GM08714 (cell line): ENCODE measurements at regions not wholly inside any gene's neighbourhood (a gene's known extent, or its start where the extent isn't known, plus 50 kb on each side); places are given as distances from the start of the nearest gene placed in this dataset.

ENCODE experiments used
- H3K4me3 ChIP-seq: fragments of 200-500 bp; sonication (Bioruptor generic); 2 replicates; pipeline ENCODE4 v1.5.1; 2014; ENCODE audit warnings: mild to moderate bottlenecking, low read length, inconsistent platforms
- ZNF274 ChIP-seq: IDR thresholded peaks from 2 replicates; pipeline ENCODE4 v1.6.1; 2012; ENCODE audit warnings: mild to moderate bottlenecking, low read depth, low read length

GRCh38 chr12:24708043-24708442 lies 240.9 kb downstream of the BCAT1 start:
- H3K4me3 ChIP-seq: no peak overlapping the region
- TF ChIP-seq ZNF274: no peak

- no peak overlapping the region for H3K4me3 ChIP-seq
- no peak for TF ChIP-seq ZNF274
Observed at GRCh38 chr12:24707334-24707733, 241.6 kb downstream of the BCAT1 start.

DNA sequence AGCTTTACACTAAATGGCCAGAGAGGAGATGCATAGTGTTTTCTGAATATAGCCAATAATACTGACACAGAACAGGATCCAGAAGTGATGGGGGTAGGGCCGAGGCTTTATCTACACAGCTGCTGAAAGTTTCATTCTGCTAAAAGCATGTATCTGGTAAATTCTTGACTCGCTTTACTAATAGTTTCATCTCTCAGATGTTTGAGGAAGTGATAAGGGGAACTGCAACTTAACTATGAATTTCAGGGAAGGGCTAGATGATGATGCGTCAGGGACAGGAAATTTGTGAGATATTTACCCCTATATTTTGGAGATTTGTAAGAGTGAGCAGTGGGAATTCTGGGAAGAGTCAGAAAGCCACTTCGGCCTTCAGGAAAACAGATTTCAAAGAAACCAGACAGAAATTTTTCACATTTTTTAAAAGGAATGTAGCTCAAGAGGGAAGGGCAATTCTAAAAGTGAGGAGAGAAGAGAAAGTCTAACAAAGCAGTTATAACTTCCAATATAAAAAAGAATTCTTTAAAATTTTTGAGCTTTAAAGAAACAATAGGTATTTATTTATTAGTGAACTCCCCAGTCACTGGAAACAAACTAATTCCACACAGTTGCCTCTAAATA lies 243.1 kb downstream of the BCAT1 start:
- H3K4me3 ChIP-seq: no peak overlapping the region
- TF ChIP-seq ZNF274: no peak

DNA sequence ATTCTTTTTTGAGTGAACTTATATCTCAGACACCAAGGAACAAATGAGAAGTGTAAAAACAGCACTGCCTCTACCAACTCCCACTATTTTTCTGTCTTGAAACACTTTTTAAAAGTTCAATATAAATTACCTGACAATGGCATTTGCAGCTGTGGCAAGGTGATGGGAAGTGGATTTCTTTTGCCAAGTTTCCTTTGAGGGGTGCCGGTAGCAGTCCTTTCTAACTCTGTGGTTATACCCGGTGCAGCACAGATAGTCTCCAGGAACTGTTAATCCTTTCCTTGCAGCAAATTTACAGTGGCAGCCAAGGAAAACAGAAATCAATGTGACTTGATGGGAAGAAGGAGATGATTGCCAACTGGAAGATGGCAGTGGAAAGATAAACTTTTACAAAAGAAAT lies 243.7 kb downstream of the BCAT1 start:
- TF ChIP-seq ZNF274: no peak
- peak overlapping the region; percentile 46; the same call in 1 of the 2 replicates for H3K4me3 ChIP-seq

DNA sequence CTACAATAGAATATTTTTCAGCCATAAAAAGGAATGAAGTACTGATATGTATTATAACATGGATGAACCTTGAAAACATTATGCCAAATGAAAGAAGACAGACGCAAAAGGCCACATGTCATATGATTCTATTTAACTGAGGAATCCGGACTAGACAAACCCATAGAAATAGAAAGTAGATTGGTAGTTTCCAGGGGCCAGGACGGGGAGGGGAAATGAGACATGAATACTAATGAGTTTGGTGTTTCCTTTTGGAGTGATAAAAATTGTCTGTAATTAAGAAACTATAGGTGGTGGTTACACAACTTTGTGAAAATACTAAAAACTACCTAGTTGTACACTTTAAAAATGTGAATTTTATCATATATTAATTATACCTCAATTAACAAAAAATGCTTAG lies 247.6 kb downstream of the BCAT1 start:
- TF ChIP-seq ZNF274: no peak

GRCh38 chr12:24698972-24699371 lies 249.9 kb downstream of the BCAT1 start:
- H3K4me3 ChIP-seq: no peak overlapping the region
- no peak for TF ChIP-seq ZNF274

More for the DNA sequence above, 247.6 kb downstream of the BCAT1 start:
- no peak overlapping the region for H3K4me3 ChIP-seq

GRCh38 chr12:24697769-24698168 lies 251.1 kb downstream of the BCAT1 start:
- no peak for TF ChIP-seq ZNF274
- no peak overlapping the region for H3K4me3 ChIP-seq

- no peak for TF ChIP-seq ZNF274
- no peak overlapping the region for H3K4me3 ChIP-seq
Observed at GRCh38 chr12:24697295-24697694, 251.6 kb downstream of the BCAT1 start.

DNA sequence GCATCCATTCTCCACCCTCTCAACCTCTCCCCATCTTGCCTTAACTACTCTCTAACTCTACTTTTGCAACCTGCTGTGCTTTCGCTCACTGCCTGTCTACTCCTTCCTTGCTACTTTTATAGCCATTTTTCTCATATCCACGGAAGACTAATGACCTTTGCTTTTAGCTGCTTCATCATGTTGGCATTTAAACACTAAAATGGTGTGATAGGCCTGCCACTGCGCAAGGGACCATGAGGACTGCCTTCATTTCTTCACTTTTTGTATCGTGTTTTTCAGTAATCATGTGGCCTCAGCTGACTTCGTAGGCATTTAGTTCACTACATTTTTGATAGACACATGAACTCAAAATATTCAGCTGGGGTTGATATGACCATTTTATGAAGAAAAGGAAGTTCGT lies 252.1 kb downstream of the BCAT1 start:
- TF ChIP-seq ZNF274: no peak
- H3K4me3 ChIP-seq: no peak overlapping the region

DNA sequence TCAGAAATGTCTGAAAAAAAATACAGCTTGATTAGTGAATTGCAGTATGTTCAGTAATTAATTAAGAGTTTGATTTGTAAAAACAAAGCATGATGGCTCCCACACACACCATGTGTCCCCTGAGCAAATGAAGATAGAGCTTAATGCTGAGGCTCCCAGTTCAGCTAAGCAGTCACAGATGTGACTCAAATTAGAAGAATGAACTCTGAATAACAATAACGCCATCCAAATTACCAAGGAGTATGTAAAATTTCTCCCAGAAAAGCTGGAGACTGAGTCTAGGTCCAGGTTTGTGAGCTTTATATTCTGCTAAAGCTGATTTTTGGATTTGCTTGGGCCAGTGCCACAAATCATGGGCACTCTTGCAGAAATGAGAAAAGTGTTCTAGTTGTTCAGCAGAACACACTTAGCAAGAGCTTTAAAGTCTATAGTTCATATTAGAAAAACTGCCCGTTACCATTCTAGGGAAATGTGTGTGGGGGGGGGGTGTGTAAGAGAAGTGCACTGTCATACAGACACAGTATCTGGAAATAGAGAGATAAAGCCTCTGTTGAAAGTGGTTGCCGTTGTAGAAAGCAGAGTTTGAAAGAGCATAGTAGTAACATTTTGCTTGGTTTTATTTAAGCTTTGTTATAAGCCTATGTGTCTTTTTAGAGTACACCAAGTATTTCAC lies 253.1 kb downstream of the BCAT1 start:
- H3K4me3 ChIP-seq: no peak overlapping the region

GRCh38 chr12:24695103-24695502 lies 253.8 kb downstream of the BCAT1 start:
- TF ChIP-seq ZNF274: no peak
- no peak overlapping the region for H3K4me3 ChIP-seq

More for the DNA sequence above, 253.1 kb downstream of the BCAT1 start:
- no peak for TF ChIP-seq ZNF274

DNA sequence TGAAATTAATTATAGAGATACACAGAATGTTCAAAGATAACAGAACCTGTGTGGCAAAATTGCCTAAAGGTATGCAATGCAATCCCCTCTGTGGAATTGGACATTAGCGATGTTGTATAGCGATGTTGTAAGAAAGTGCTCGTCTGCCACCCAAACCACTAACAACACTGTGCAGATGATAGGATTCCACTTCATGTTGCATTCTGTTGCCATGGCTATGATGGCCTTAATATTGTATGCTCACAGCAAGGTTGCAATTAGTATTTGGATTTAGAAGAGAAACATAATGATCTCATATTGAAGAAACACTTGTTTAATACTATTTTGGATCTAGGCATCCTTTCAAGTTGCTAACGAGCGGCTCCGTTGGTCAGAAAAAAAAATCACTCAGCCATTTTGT lies 260.3 kb downstream of the BCAT1 start:
- no peak overlapping the region for H3K4me3 ChIP-seq
- no peak for TF ChIP-seq ZNF274

DNA sequence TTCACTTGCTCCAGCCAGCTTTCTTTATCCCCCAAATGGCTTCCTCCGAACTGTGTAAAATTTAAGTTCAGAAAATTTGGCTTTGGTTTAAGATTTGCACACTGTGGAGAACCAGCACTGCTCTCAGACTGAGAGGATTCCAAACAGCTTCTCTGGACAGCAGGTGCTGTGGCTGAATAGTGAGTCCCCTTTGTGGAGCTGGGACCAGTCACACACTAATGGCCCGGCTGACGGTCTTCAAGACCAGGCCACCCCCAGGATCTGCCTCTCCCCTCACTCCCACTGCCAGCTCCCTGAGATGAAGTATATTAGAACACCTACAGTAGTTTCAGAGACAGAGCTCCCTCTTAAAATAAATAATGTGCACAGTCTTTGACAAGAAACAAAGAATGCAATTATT lies 267.3 kb downstream of the BCAT1 start:
- no peak for TF ChIP-seq ZNF274
- no peak overlapping the region for H3K4me3 ChIP-seq

DNA sequence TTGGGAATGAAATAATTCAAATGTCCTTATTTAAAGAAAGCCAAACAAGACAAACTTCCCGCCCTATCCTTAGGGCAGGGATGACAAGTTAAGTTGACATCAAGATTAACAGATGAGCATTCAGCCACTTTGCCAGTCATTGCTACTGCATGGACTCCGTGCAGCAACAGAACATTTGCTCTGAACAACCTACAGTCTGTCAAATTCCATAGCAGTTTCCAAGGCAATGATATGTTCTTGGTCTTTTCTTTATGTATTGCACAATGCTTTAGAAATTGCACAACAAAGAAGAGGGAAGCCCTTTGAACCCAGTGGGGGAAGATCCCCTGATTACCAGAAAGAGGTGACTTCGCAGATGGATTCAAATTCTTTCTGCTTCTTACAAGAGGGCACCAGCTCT lies 269.8 kb downstream of the BCAT1 start:
- no peak overlapping the region for H3K4me3 ChIP-seq
- no peak for TF ChIP-seq ZNF274

DNA sequence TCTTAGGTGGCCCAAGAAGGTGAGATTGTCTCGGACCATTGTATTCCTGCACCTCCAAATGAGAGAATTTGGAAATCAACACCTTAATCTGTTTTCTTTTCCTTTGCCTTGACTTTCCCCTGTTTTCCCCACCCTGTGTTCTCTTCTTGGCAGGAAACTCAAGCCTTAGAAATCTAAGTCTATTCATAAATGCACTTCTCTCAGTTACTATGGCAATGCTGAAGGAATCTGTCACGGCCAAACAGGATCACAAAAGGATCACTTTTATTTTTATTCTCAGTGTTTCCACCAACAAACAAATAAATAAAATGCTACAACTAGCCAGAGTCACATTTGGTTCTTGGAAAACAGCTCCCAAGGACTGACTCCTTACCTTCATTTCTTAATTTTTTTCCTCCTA lies 270.5 kb downstream of the BCAT1 start:
- H3K4me3 ChIP-seq: no peak overlapping the region
- no peak for TF ChIP-seq ZNF274

- H3K4me3 ChIP-seq: no peak overlapping the region
- no peak for TF ChIP-seq ZNF274
Observed at GRCh38 chr12:24668563-24668962, 280.3 kb downstream of the BCAT1 start.
